Tongue (tissue), 1 donor: ENCODE measurements at regions not wholly inside any gene's neighbourhood (a gene's known extent, or its start where the extent isn't known, plus 50 kb on each side); places are given as distances from the start of the nearest gene placed in this dataset.
A peak's percentile ranks its signal among the peaks of the same experiment; 100 is the strongest.

Experiments used
- DNase-seq: peaks from one replicate; pipeline ENCODE4 v3.0.0-alpha.2; 2015

GRCh38 chr5:107325866-107326265, 344.9 kb downstream of the EFNA5 start:
- no peak for DNase-seq

GRCh38 chr5:107324809-107325208, 345.9 kb downstream of the EFNA5 start:
- no peak for DNase-seq

GRCh38 chr5:107324071-107324470, 346.7 kb downstream of the EFNA5 start:
- DNase-seq, result no peak

- DNase-seq, result no peak
Observed at GRCh38 chr5:107323536-107323935, 347.2 kb downstream of the EFNA5 start.

GRCh38 chr5:107322936-107323335, 347.8 kb downstream of the EFNA5 start:
- peak; percentile 64 for DNase-seq

- no peak for DNase-seq
Observed at GRCh38 chr5:107321906-107322305, 348.8 kb downstream of the EFNA5 start.

GRCh38 chr5:107320846-107321245, 349.9 kb downstream of the EFNA5 start:
- DNase-seq, result no peak

- DNase-seq, result no peak
Observed at GRCh38 chr5:107320376-107320775, 350.4 kb downstream of the EFNA5 start.

GRCh38 chr5:107319901-107320300, 350.8 kb downstream of the EFNA5 start:
- DNase-seq, result no peak

GRCh38 chr5:107314330-107314729, 356.4 kb downstream of the EFNA5 start:
- DNase-seq, result no peak

GRCh38 chr5:107313921-107314320, 356.8 kb downstream of the EFNA5 start:
- no peak for DNase-seq

- DNase-seq, result no peak
Observed at GRCh38 chr5:107313098-107313497, 357.6 kb downstream of the EFNA5 start.

GRCh38 chr5:107310181-107310580, 360.6 kb downstream of the EFNA5 start:
- no peak for DNase-seq

GRCh38 chr5:107306594-107306993, 364.1 kb downstream of the EFNA5 start:
- no peak for DNase-seq

GRCh38 chr5:107306002-107306401, 364.7 kb downstream of the EFNA5 start:
- DNase-seq, result no peak

GRCh38 chr5:107304684-107305083, 366.1 kb downstream of the EFNA5 start:
- no peak for DNase-seq

GRCh38 chr5:107303171-107303968, 367.4 kb downstream of the EFNA5 start:
- DNase-seq, result no peak

GRCh38 chr5:107302441-107302840, 368.3 kb downstream of the EFNA5 start:
- DNase-seq, result no peak

GRCh38 chr5:107301999-107302398, 368.7 kb downstream of the EFNA5 start:
- DNase-seq, result no peak

GRCh38 chr5:107300721-107301327, 369.9 kb downstream of the EFNA5 start:
- DNase-seq, result no peak

- DNase-seq, result no peak
Observed at GRCh38 chr5:107296572-107296971, 374.2 kb downstream of the EFNA5 start.

- no peak for DNase-seq
Observed at GRCh38 chr5:107295914-107296313, 374.8 kb downstream of the EFNA5 start.

GRCh38 chr5:107294669-107295068, 376.1 kb downstream of the EFNA5 start:
- no peak for DNase-seq

- DNase-seq, result no peak
Observed at GRCh38 chr5:107294211-107294550, 376.6 kb downstream of the EFNA5 start.
